ENCODE measurements at regions not wholly inside any gene's neighbourhood (a gene's known extent, or its start where the extent isn't known, plus 50 kb on each side); places are given as distances from the start of the nearest gene placed in this dataset.
A peak's percentile ranks its signal among the peaks of the same experiment; 100 is the strongest.

- no peak for DNase-seq
Observed at GRCh38 chr2:22290909-22291473, 1094.0 kb upstream of the KLHL29 start.

- DNase-seq, result no peak
Observed at GRCh38 chr2:22301228-22301627, 1083.8 kb upstream of the KLHL29 start.

GRCh38 chr2:22326250-22326649 is 1058.7 kb upstream of the KLHL29 start:
- DNase-seq, result no peak

GRCh38 chr2:22329211-22330154 is 1055.5 kb upstream of the KLHL29 start:
- no peak for DNase-seq

- DNase-seq, result no peak
Observed at GRCh38 chr2:22336414-22336813, 1048.6 kb upstream of the KLHL29 start.

- no peak for DNase-seq
Observed at GRCh38 chr2:22340716-22341115, 1044.3 kb upstream of the KLHL29 start.

- no peak for DNase-seq
Observed at GRCh38 chr2:22347306-22347705, 1037.7 kb upstream of the KLHL29 start.

- DNase-seq, result no peak
Observed at GRCh38 chr2:22350621-22351020, 1034.4 kb upstream of the KLHL29 start.

- peak; percentile 78 for DNase-seq
Observed at GRCh38 chr2:22355816-22356433, 1029.1 kb upstream of the KLHL29 start.

GRCh38 chr2:22359071-22359672 is 1025.8 kb upstream of the KLHL29 start:
- DNase-seq, result peak; percentile 6

- no peak for DNase-seq
Observed at GRCh38 chr2:22360735-22361374, 1024.1 kb upstream of the KLHL29 start.

GRCh38 chr2:22361571-22361970 is 1023.4 kb upstream of the KLHL29 start:
- no peak for DNase-seq

- DNase-seq, result peak; percentile 28
Observed at GRCh38 chr2:22375096-22375495, 1009.9 kb upstream of the KLHL29 start.

GRCh38 chr2:22377268-22377667 is 1007.7 kb upstream of the KLHL29 start:
- no peak for DNase-seq

GRCh38 chr2:22382479-22383169 is 1002.4 kb upstream of the KLHL29 start:
- peak; percentile 56 for DNase-seq

- DNase-seq, result no peak
Observed at GRCh38 chr2:22397847-22398246, 987.1 kb upstream of the KLHL29 start.

GRCh38 chr2:22403748-22404147 is 981.2 kb upstream of the KLHL29 start:
- no peak for DNase-seq

- no peak for DNase-seq
Observed at GRCh38 chr2:22406625-22407024, 978.4 kb upstream of the KLHL29 start.

- DNase-seq, result no peak
Observed at GRCh38 chr2:22420076-22420475, 964.9 kb upstream of the KLHL29 start.

- DNase-seq, result peak; percentile 92
Observed at GRCh38 chr2:22442051-22442450, 942.9 kb upstream of the KLHL29 start.

- no peak for DNase-seq
Observed at GRCh38 chr2:22444281-22444680, 940.7 kb upstream of the KLHL29 start.

GRCh38 chr2:22449696-22450095 is 935.3 kb upstream of the KLHL29 start:
- no peak for DNase-seq
